Sigmoid colon (tissue), 6 donors: ENCODE measurements at regions not wholly inside any gene's neighbourhood (a gene's known extent, or its start where the extent isn't known, plus 50 kb on each side); places are given as distances from the start of the nearest gene placed in this dataset.
A peak's percentile ranks its signal among the peaks of the same experiment; 100 is the strongest.

Source experiments
- DNase-seq: peaks from one replicate; pipeline ENCODE4 v3.0.0-alpha.2; 2019
- H3K27ac ChIP-seq, 4 donors: fragments of 200-600 bp; sonication (generic); one replicate each; pipeline ENCODE4 v1.5.1; 2016 to 2019; ENCODE audit warnings: mild to moderate bottlenecking in 1 of 4
- H3K27me3 ChIP-seq, 3 donors: fragments of 200-600 bp; sonication (generic); one replicate each; pipeline ENCODE4 v1.5.1; 2019; ENCODE audit warnings: mild to moderate bottlenecking in 1 of 3
- H3K36me3 ChIP-seq, 4 donors: fragments of 200-600 bp; sonication (generic); one replicate each; pipeline ENCODE4 v1.5.1; 2016 to 2019
- H3K4me1 ChIP-seq, 4 donors: fragments of 200-600 bp; sonication (generic); one replicate each; pipeline ENCODE4 v1.5.1; 2017 to 2019
- H3K4me3 ChIP-seq, 4 donors: fragments of 200-600 bp; sonication (generic); one replicate each; pipeline ENCODE4 v1.5.1; 2017 to 2019; ENCODE audit warnings: mild to moderate bottlenecking in 2 of 4, moderate library complexity in 1 of 4
- H3K9me3 ChIP-seq, 4 donors: fragments of 200-600 bp in 3 of 4; sonication (generic) in 3 of 4; one replicate each; pipeline versions ENCODE4 v1.5.1 to v1.6.1; 2013 to 2019
- EP300 ChIP-seq, 4 donors: sonication (generic); formaldehyde crosslinking; IDR thresholded peaks; one replicate each; pipeline ENCODE4 v1.6.1; 2017; ENCODE audit warnings: antibody characterized with exemption in 4 of 4
- POLR2A ChIP-seq, 2 donors: fragments of 450-650 bp; IDR thresholded peaks; one replicate each; pipeline ENCODE4 v1.6.1; 2016; ENCODE audit warnings: antibody characterized with exemption in 2 of 2, mild to moderate bottlenecking in 2 of 2, moderate library complexity in 2 of 2
- POLR2AphosphoS5 ChIP-seq, 4 donors: sonication (generic); formaldehyde crosslinking; IDR thresholded peaks; one replicate each; pipeline ENCODE4 v1.6.1; 2017; ENCODE audit warnings: antibody characterized with exemption in 4 of 4
- WGBS, 2 donors: extraction: QIAGEN DNeasy Blood & Tissue Kit; methylation state at CpG; one replicate each; pipeline ENCODE4 v1.1.7; 2013; 5-methylcytosine and 5-hydroxymethylcytosine counted together
- intact Hi-C: fragments of 100-400 bp; cut with DNase I; formaldehyde crosslinking; loops from one replicate; pipeline ENCODE4 v1.15.1; 2023
- TF ChIP-seq, protein P1 (sequence below), 4 experiments: fragments of 450-650 bp in 3 of 4; fragments of 200-600 bp in 1 of 4; IDR thresholded peaks; one replicate each; pipeline ENCODE4 v1.5.1; 2016 to 2019; ENCODE audit warnings: antibody characterized with exemption in 4 of 4, mild to moderate bottlenecking in 3 of 4, moderate library complexity in 2 of 4
- donor health status: healthy with polysubstance abuse.
- donor health status: healthy.

DNA sequence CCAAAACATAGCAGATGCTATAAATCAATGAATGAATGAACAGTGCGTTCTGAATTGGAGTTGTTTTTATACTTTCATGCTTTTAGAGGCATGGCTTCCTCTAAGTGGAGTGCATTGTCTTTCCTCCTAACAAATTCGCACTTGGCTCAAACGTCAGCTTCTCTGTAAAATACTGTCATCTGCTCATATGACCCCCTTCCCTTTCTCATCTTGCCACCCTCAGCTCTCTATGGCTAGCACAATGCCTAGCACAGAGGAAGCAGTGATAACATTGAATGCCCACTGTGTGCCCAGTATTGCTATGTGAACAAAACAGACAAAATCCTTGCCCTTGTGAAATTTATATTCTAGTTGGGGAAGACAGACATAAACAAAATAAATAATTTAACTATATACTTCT, 258.8 kb downstream of the MREG start:
- Histone ChIP-seq H3K27ac (no peak overlapping the region), H3K9me3 (no peaks in the 10 kb centered on the region), H3K27me3 (no peaks in the 10 kb centered on the region), H3K4me1 (peaks cover 0 to 36% (median 27%) of the 10 kb centered on the region in 4 donors), H3K4me3 (no peak overlapping the region), H3K36me3 (no peaks in the 10 kb centered on the region)
- WGBS, 2 donors = 72 to 89% methylated on average over 3 of the region's 3 CpGs
- no peak for DNase-seq
- TF ChIP-seq EP300 (IDR thresholded peaks at IDR 0.05) (no peak), POLR2A (IDR thresholded peaks at IDR 0.05) (no peak)
- TF ChIP-seq, protein P1, sequence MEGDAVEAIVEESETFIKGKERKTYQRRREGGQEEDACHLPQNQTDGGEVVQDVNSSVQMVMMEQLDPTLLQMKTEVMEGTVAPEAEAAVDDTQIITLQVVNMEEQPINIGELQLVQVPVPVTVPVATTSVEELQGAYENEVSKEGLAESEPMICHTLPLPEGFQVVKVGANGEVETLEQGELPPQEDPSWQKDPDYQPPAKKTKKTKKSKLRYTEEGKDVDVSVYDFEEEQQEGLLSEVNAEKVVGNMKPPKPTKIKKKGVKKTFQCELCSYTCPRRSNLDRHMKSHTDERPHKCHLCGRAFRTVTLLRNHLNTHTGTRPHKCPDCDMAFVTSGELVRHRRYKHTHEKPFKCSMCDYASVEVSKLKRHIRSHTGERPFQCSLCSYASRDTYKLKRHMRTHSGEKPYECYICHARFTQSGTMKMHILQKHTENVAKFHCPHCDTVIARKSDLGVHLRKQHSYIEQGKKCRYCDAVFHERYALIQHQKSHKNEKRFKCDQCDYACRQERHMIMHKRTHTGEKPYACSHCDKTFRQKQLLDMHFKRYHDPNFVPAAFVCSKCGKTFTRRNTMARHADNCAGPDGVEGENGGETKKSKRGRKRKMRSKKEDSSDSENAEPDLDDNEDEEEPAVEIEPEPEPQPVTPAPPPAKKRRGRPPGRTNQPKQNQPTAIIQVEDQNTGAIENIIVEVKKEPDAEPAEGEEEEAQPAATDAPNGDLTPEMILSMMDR (IDR thresholded peaks at IDR 0.05) = no peak
- intact Hi-C loops = no loop called here

DNA sequence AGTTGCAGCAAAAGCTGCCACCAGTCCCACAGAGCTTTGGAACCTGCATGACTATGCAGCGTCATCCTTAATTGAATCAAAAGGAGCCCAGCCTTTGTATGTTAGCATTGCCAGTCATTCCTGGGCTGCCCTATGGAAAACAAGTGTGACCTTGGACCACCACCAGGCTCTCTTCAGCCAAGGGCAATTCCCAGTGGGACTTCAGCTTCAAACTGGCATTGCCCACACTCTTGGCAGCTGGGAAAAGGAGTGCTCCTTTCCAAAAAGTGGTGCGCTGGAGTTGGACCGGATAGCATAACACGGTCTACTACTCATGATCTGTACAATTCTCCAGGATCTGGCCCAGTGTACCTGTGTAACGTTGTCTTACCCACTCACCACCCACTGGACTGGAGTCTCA, 259.5 kb downstream of the MREG start:
- Histone ChIP-seq H3K4me3 (no peak overlapping the region), H3K27me3 (no peaks in the 10 kb centered on the region), H3K9me3 (no peaks in the 10 kb centered on the region), H3K4me1 (peaks cover 0 to 43% (median 34%) of the 10 kb centered on the region in 4 donors), H3K36me3 (no peaks in the 10 kb centered on the region), H3K27ac (no peak overlapping the region)
- intact Hi-C loops = no loop called here
- TF ChIP-seq POLR2AphosphoS5 (IDR thresholded peaks at IDR 0.05) (no peak), POLR2A (IDR thresholded peaks at IDR 0.05) (no peak), EP300 (IDR thresholded peaks at IDR 0.05) (no peak)
- TF ChIP-seq, protein P1 (IDR thresholded peaks at IDR 0.05) = no peak
- no peak for DNase-seq
- WGBS, 2 donors = 76 to 85% methylated on average over 5 of the region's 5 CpGs

DNA sequence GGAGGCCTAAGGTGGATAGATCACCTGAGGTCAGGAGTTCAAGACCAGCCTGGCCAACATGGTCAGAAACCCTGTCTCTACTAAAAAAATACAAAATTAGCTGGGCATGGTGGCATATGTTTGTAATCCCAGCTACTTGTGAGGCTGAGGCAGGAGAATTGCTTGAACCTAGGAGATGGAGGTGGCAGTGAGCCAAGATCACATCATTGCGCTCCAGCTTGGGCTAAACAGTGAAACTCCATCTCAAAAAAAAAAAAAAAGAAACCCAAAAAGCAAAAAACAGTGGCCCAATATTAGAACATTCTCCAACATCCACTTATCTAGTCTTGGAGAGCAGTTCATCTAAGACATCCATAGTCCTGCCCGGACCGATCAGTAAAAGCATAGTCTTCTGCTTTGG, 260.4 kb downstream of the MREG start:
- Histone ChIP-seq H3K9me3 (no peaks in the 10 kb centered on the region), H3K4me3 (no peak overlapping the region), H3K27me3 (no peaks in the 10 kb centered on the region), H3K36me3 (no peaks in the 10 kb centered on the region), H3K4me1 (peaks cover 0 to 51% (median 41%) of the 10 kb centered on the region in 4 donors), H3K27ac (no peak overlapping the region)
- intact Hi-C loops = no loop called here
- TF ChIP-seq EP300 (IDR thresholded peaks at IDR 0.05) (no peak), POLR2A (IDR thresholded peaks at IDR 0.05) (no peak), POLR2AphosphoS5 (IDR thresholded peaks at IDR 0.05) (no peak)
- TF ChIP-seq, protein P1 (IDR thresholded peaks at IDR 0.05) = no peak
- 94% methylated on average over 3 of the region's 3 CpGs for WGBS, 2 donors
- DNase-seq = no peak

DNA sequence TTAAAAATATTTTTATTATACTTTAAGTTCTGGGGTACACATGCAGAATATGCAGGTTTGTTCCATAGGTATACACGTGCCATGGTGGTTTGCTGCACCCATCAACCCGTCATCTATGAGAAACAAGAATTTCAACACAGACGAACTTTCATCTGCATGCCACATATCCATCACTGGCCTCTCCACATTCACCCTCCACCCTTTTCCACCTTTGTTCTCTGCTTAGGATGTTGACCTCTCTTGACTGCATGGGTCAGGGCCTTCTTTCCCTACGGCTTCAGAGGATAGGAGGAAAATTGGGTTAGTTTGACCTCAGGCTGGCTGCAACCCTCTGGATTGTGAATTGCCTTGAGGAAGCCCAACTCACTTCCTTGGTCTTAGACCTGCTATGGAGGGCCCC, 260.9 kb downstream of the MREG start:
- no peak overlapping the region for H3K4me3 ChIP-seq
- H3K27ac ChIP-seq = no peak overlapping the region
- WGBS, 2 donors = 91% methylated on average over 4 of the region's 4 CpGs
- H3K27me3 ChIP-seq = no peaks in the 10 kb centered on the region
- TF ChIP-seq EP300 (IDR thresholded peaks at IDR 0.05) = no peak
- TF ChIP-seq POLR2AphosphoS5 (IDR thresholded peaks at IDR 0.05) = no peak
- no peak for TF ChIP-seq POLR2A (IDR thresholded peaks at IDR 0.05)
- TF ChIP-seq, protein P1 (IDR thresholded peaks at IDR 0.05) = no peak
- no peaks in the 10 kb centered on the region for H3K9me3 ChIP-seq
- H3K36me3 ChIP-seq = no peaks in the 10 kb centered on the region
- peaks cover 0 to 55% (median 45%) of the 10 kb centered on the region in 4 donors for H3K4me1 ChIP-seq
- DNase-seq = no peak
- intact Hi-C loops = no loop called here

DNA sequence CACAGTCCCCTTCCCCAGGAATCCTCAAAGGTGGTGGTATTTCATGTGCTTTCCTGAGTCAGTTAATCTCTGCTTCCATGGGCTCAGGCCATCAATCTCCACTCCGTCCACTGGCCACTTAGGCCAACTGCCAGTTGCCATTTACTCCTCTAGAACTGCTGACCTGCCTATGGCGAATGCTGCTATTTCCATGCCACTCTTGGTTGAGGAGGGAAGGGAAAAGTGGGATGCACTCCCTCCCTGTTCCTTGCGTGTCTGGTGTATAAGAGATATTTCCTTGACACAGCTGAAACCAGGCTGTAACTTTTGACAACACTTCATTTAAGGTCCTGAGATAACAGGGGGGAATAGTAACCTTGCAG, 261.5 kb downstream of the MREG start:
- H3K27ac ChIP-seq = peak overlapping the region in 1 of 4 donors; percentile 64
- no peaks in the 10 kb centered on the region for H3K9me3 ChIP-seq
- H3K4me1 ChIP-seq = peaks cover 0 to 61% (median 45%) of the 10 kb centered on the region in 4 donors
- no peaks in the 10 kb centered on the region for H3K36me3 ChIP-seq
- 93 to 95% methylated on average over 3 of the region's 3 CpGs for whole genome bisulfite sequencing, 2 donors
- no peak overlapping the region for H3K4me3 ChIP-seq
- DNase-seq = no peak
- no peak for TF ChIP-seq POLR2AphosphoS5 (IDR thresholded peaks at IDR 0.05)
- TF ChIP-seq, protein P1 (IDR thresholded peaks at IDR 0.05) = no peak
- TF ChIP-seq EP300 (IDR thresholded peaks at IDR 0.05) = no peak
- TF ChIP-seq POLR2A (IDR thresholded peaks at IDR 0.05) = no peak
- no peaks in the 10 kb centered on the region for H3K27me3 ChIP-seq
- intact Hi-C loops = no loop called here
